H1 (cell line): ENCODE measurements at regions not wholly inside any gene's neighbourhood (a gene's known extent, or its start where the extent isn't known, plus 50 kb on each side); places are given as distances from the start of the nearest gene placed in this dataset.

ENCODE experiments used
- EP300 ChIP-seq, 2 experiments: IDR thresholded peaks; 1 replicate in 1 of 2; 2 replicates in 1 of 2; pipeline ENCODE4 v1.6.1; 2011 to 2012; ENCODE audit warnings: low read depth in 2 of 2, low read length in 2 of 2, mild to moderate bottlenecking in 2 of 2, borderline replicate concordance in 1 of 2, inconsistent platforms in 1 of 2, moderate library complexity in 1 of 2

DNA sequence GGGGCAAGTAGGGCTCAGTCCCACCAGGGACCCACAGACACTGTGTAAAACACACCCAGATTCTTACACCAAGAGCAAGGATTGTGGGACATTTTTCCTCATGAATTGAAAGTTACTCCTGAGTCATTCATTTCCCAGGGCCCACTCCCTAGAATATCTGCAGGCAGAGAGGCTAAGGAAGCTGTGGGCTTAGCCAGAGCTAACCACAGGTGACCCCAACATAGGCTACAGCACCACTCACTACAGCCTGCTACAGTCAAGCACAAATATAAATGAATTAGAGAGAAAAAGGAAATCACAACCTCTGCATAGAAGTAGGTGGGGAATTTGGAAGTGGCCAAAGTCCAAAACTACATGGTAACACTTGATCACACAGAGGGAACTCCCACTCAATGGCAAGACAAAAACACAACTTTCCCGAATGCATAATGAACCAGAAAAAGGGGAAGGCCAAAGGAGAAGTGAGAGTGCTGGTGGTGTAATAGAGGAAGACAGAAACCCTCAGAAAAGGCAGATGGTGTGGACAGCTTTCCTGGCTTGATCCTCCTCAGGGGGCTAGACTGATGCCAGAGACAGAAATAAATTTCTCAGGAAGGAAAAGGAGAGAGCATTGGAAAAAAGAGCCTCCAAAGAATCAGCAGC, 812.6 kb upstream of the AMELY start (continued):
- TF ChIP-seq EP300 (IDR thresholded peaks at IDR 0.05; ENCODE audit: borderline replicate concordance in 1 of 2, low read depth in 2 of 2, low read length in 2 of 2), result no peak
